Kidney (tissue), 13 donors: ENCODE measurements at regions not wholly inside any gene's neighbourhood (a gene's known extent, or its start where the extent isn't known, plus 50 kb on each side); places are given as distances from the start of the nearest gene placed in this dataset.
"Not testable (repeated sequence)": the region's sequence is repeated elsewhere in the genome, so short reads cannot be mapped to it uniquely, and the experiment has no call there.

ENCODE experiments used
- DNase-seq, 5 donors: peaks; one replicate each; pipeline ENCODE4 v3.0.0-alpha.2; 2013 to 2020
- FAIRE-seq: peaks from 2 replicates; lab custom pipeline; 2012; peaks lifted over from hg19 to GRCh38; lab: Jason Lieb, UNC
- H3K27ac ChIP-seq, 2 donors: one replicate each; pipeline ENCODE4 v1.7.0; 2013; ENCODE audit warnings: low read depth in 2 of 2, low read length in 2 of 2, inconsistent platforms in 1 of 2
- H3K27me3 ChIP-seq: one replicate; pipeline ENCODE4 v1.7.1; 2013; ENCODE audit warnings: low read length, inconsistent platforms; ENCODE audit not compliant: control insufficient read depth, insufficient read depth
- H3K36me3 ChIP-seq, 3 donors: one replicate each; pipeline versions ENCODE4 v1.7.0 to v1.7.1; 2013; ENCODE audit warnings: low read length in 3 of 3, control low read depth in 1 of 3, inconsistent platforms in 1 of 3; ENCODE audit not compliant: insufficient read depth in 3 of 3, control insufficient read depth in 2 of 3
- H3K4me1 ChIP-seq, 3 donors: one replicate each; pipeline versions ENCODE4 v1.7.0 to v1.7.1; 2013; ENCODE audit warnings: low read length in 3 of 3, inconsistent platforms in 1 of 3, low read depth in 1 of 3; ENCODE audit not compliant: control insufficient read depth in 2 of 3, insufficient read depth in 2 of 3
- H3K4me3 ChIP-seq, 3 donors: one replicate each; pipeline versions ENCODE4 v1.7.0 to v1.8.1; 2013; ENCODE audit warnings: low read length in 3 of 3, control low read depth in 1 of 3, inconsistent platforms in 1 of 3
- H3K9ac ChIP-seq, 3 donors: one replicate each; pipeline versions ENCODE4 v1.7.0 to v1.7.1; 2013; ENCODE audit warnings: low read length in 3 of 3, control low read depth in 1 of 3, inconsistent platforms in 1 of 3
- H3K9me3 ChIP-seq, 3 donors: one replicate each; pipeline versions ENCODE4 v1.7.0 to v1.7.1; 2013; ENCODE audit warnings: low read length in 3 of 3, control low read depth in 1 of 3, inconsistent platforms in 1 of 3; ENCODE audit not compliant: control insufficient read depth in 2 of 3, insufficient read depth in 1 of 3
- intact Hi-C: fragments of 100-400 bp; cut with DNase I; formaldehyde crosslinking; loops from one replicate; pipeline ENCODE4 v1.11.1; 2022
- TF ChIP-seq, protein P1 (sequence below): IDR thresholded peaks from 3 replicates; pipeline ENCODE4 v1.5.1; 2012; ENCODE audit warnings: mild to moderate bottlenecking, moderate library complexity, borderline replicate concordance; ENCODE audit not compliant: insufficient read depth; ENCODE audit errors: extremely low read depth
- donor health status: control.
- donor health status: control.
- donor health status: control.
- donor health status: control.
- donor health status: control.
- donor health status: DM: yes; HTN: yes; CAD: no.
- donor health status: Normal renal cell carcinoma (clear cell type).

GRCh38 chr14:99995700-99996356 is 69.4 kb upstream of the EVL start:
- Histone ChIP-seq H3K27me3 (no peaks in the 10 kb centered on the region), H3K4me3 (no peak overlapping the region), H3K4me1 (no peaks in the 10 kb centered on the region), H3K9ac (no peak overlapping the region), H3K36me3 (no peaks in the 10 kb centered on the region), H3K9me3 (no peaks in the 10 kb centered on the region), H3K27ac (no peak overlapping the region)
- no peak for FAIRE-seq
- intact Hi-C loops, result no loop called here
- TF ChIP-seq, protein P1, sequence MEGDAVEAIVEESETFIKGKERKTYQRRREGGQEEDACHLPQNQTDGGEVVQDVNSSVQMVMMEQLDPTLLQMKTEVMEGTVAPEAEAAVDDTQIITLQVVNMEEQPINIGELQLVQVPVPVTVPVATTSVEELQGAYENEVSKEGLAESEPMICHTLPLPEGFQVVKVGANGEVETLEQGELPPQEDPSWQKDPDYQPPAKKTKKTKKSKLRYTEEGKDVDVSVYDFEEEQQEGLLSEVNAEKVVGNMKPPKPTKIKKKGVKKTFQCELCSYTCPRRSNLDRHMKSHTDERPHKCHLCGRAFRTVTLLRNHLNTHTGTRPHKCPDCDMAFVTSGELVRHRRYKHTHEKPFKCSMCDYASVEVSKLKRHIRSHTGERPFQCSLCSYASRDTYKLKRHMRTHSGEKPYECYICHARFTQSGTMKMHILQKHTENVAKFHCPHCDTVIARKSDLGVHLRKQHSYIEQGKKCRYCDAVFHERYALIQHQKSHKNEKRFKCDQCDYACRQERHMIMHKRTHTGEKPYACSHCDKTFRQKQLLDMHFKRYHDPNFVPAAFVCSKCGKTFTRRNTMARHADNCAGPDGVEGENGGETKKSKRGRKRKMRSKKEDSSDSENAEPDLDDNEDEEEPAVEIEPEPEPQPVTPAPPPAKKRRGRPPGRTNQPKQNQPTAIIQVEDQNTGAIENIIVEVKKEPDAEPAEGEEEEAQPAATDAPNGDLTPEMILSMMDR, result peak; percentile 78
- DNase-seq, result peak in 2 of 5 donors; percentile 35 to 40

DNA sequence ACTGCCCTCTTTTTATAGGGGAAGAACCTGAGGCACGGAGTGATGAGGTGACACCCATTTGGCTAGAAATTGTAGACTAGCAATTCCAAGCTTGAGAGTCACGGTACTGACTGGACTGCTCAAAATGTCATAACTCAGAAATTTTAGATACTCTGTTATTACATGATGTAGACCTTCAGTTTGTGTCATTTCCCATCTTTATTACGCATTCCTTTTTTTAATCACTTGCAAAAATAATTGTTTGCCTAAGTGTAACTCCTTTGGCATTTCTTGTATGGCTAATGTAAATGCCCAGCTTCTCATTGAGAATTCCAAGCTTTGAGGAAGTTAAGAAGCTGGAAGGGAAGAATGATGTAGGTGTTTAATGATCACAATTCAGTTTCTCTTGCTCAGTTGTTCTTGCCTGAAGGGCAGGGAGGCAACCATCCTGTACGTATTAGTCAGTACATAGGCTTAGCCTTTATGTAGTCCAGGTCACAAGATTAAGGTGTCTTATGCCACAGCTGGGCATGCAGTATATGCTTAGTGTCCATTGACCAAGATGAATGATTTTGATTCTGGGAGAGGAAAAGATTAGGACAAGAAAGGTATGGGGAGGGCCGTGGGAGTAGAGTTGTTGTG is 68.2 kb upstream of the EVL start:
- Histone ChIP-seq H3K27ac (no peak overlapping the region), H3K9ac (no peak overlapping the region), H3K36me3 (no peaks in the 10 kb centered on the region), H3K27me3 (no peaks in the 10 kb centered on the region), H3K9me3 (no peaks in the 10 kb centered on the region), H3K4me1 (no peaks in the 10 kb centered on the region), H3K4me3 (no peak overlapping the region)
- intact Hi-C loops, result no loop called here
- TF ChIP-seq, protein P1, result no peak
- FAIRE-seq (no peak), DNase-seq (peak in 2 of 5 donors; percentile 21 to 45)

GRCh38 chr14:100000398-100000797 is 64.8 kb upstream of the EVL start:
- DNase-seq, FAIRE-seq, H3K9me3 ChIP-seq, H3K27me3 ChIP-seq, intact Hi-C loops, H3K9ac ChIP-seq, H3K36me3 ChIP-seq, H3K4me1 ChIP-seq, H3K4me3 ChIP-seq, H3K27ac ChIP-seq: not testable (repeated sequence)

DNA sequence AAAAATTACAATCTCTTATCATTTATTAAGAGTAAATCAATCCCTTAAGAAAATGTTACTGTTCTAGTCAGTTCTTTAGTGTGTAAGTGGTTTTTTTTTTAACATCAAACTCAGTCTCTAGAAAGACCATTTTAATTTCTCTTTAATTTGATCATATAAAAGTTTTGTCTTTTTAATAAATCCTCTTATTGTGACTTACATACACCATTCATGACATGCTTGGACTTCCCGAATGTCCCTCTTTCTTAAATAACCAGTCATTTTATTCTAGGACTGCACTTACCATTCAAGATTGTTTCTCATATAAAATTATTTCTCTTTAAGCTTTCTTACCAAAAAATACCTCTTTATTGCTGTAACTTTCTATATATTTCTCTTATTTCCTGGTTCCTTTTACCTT is 60.8 kb upstream of the EVL start:
- Histone ChIP-seq H3K9ac (no peak overlapping the region), H3K4me1 (no peaks in the 10 kb centered on the region), H3K36me3 (no peaks in the 10 kb centered on the region), H3K9me3 (no peaks in the 10 kb centered on the region), H3K27me3 (no peaks in the 10 kb centered on the region), H3K4me3 (no peak overlapping the region), H3K27ac (no peak overlapping the region)
- TF ChIP-seq, protein P1, result no peak
- FAIRE-seq (no peak), DNase-seq (no peak)
- intact Hi-C loops, result no loop called here
